ENCODE measurements at regions not wholly inside any gene's neighbourhood (a gene's known extent, or its start where the extent isn't known, plus 50 kb on each side); places are given as distances from the start of the nearest gene placed in this dataset.

DNA sequence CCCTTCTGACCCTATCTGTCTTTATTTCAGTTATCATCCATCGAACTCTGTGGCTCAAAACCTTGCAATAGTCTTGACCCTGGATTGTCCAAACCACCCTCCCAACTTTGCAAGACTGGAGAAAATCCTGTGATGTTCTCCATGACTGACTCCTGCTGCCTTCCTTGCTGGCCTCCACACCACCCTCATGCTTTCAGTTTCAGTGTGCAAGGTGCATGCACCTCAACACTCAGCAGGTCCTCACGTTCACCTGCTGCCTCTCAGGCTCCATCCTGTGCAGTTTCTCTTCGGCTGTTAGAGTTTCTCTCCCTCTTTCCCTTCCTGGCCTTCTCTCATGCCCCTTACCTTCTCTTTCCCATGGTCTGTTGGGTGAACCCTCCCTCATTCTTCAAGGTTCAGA lies 59.4 kb upstream of the ASIC2 start:
- DNase-seq = no peak

- DNase-seq = no peak
Measured at GRCh38 chr17:33356266-33356665, 63.2 kb upstream of the ASIC2 start.

- DNase-seq = no peak
Measured at GRCh38 chr17:33363475-33363874, 70.4 kb upstream of the ASIC2 start.

DNA sequence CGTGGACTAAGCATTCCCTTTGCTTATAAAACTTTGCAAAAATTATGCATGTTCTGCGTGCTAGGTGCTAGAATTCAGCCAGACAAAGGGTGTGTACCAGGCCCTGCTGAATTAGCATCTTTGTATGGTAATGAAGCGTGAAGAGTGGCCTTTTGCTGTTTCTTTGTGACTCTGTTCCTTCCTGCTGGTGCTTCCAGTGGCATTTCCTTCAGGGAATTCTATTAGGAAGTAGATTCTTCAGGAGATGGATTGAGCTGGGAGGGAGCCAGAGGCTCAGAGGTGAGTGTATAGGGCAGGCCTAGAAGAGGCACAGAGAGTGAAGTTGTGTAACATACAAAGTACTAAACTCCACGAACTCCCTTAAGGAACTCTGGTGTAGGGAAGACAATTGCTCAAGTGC lies 73.9 kb upstream of the ASIC2 start:
- DNase-seq = no peak

DNA sequence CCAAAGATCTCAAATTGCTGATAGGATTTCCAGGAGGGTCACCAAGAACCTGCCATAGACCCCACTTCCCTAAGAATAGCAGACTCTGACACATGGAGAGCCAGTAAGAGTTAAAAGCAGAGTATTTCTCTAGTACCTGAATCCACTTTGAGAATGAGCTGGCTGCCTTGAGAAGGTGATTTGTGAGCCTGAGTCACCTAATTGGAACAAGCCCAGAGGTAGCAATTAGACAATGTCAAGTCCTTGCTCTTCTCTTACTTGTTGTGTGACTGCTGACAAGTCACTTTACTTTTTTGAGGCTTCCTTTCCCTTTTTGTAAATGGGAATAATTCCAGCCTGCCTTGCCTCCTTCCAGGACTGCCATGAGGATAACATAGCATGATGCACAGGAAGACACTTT lies 76.1 kb upstream of the ASIC2 start:
- no peak for DNase-seq

- no peak for DNase-seq
Measured at GRCh38 chr17:33369876-33370275, 76.8 kb upstream of the ASIC2 start.

GRCh38 chr17:33370401-33370800 lies 77.3 kb upstream of the ASIC2 start:
- DNase-seq = no peak

GRCh38 chr17:33371377-33371776 lies 78.3 kb upstream of the ASIC2 start:
- DNase-seq = no peak

DNA sequence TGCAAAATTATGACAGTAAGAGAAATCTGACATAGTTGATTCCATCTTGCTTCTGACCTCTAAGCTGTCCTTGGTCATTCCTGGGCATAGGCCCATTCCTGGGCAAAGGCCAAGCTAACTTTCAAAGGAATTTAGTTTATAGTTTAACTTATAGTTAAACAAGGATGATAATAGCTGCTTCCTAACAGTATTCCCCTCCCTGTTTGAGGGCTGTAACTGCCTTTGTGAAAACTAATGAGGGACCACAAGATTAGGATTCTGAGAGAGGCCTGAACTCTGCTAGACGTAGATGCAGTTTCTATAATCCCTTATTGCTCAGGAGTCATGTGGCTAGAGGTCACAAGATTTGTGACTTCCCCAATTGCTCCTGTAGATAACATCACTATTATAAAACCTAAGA lies 80.2 kb upstream of the ASIC2 start:
- no peak for DNase-seq

GRCh38 chr17:33375103-33375502 lies 82.0 kb upstream of the ASIC2 start:
- DNase-seq = no peak

GRCh38 chr17:33375783-33376182 lies 82.7 kb upstream of the ASIC2 start:
- DNase-seq = no peak

DNA sequence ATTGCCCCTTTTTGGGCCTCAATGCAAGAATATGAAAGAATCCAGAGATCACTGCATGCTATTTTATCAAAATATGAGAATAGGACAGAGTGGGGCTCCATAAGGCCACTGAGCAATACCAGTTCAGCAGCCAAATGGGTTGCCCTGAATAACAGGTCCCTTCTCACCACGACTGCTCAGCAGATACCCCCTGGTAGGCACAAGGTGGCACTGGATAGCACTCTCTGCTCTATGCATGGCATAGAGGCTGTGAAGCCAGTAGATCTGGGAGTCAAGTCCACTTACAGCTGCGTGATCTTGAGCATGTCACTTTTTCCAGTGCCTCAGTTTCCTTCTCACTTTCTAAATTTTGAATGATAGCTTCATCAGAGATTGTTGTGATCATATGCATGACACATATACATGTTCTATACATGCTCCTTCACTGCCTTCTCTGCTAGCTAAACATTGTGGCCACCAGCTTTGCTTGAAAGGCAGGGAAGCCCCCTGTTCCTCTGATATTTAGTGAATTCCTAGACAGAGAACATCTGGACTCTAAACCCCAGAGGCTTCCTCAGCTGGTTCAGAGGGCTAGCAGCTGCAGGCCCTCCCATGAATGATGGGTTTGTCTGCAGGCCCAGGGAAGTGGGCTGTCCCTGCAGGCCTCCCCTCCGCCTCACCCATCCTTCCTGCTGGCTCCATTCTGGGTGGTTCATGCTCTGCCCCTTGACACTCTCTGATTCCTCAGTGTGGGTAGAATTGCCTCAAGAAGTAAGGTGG lies 84.9 kb upstream of the ASIC2 start:
- DNase-seq = no peak

DNA sequence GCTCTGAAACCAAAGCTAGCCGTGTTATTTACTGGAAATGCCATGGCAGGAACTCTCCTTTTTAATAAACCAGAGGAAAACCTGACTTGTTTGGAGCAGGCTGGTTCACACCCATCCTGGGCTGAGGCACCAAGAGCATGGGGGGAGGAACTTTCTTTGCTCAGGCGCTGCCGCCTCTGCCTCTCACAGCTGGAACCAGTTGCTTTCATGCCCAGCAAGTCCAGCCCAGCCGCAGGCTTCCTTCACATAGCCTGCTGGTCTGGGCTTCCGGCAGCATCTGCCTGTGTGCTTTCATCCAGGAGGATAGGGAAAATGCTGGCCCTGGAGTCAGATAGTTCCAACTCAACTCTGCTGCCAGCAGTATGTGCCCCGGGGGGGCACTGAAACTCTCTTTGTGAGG lies 88.1 kb upstream of the ASIC2 start:
- DNase-seq = no peak

DNA sequence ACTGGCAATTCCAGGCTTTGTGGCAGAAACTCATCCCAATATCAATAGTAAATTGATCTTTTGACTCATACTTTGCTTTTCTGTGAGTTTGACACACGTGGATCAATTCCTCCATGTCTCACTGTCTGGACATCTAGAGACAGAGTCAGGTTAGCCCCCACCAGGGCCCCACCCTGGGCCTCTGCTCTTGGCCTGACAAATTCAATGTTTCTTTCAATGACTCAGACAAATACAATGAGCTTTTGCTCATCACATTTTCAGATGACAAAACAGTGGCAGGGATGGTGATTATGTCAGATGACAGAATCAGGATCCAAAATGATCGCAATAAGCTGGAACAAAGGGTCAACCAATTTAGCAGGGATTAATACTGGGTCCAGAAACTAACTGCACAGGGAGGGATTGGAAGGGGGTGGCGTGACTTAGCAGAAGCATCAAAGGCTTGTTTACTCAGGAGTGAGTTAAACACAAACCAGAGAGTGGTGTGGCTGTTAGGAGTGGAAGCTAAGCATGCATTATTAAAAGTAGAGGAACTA lies 90.5 kb upstream of the ASIC2 start:
- no peak for DNase-seq

DNA sequence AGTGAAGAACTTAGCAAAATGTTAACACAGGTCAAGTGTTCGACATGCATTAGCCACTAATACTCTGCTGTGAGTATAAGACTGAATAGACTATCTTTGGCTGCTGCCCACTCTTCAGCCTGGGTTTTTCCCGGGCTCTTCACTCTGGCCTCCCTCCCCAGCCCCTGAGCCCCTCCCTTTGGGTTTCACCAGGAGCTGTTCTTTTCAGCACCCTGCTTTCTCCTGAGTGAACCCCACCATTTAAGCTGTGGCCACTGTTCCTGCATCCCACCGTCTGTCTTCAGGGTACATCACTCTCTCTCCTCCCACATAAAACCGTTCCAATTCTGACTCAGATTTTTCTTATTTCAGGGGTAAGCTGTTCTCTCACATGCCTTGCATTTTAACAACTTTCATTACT lies 92.0 kb upstream of the ASIC2 start:
- DNase-seq = no peak

- no peak for DNase-seq
Measured at GRCh38 chr17:33385713-33386112, 92.6 kb upstream of the ASIC2 start.

DNA sequence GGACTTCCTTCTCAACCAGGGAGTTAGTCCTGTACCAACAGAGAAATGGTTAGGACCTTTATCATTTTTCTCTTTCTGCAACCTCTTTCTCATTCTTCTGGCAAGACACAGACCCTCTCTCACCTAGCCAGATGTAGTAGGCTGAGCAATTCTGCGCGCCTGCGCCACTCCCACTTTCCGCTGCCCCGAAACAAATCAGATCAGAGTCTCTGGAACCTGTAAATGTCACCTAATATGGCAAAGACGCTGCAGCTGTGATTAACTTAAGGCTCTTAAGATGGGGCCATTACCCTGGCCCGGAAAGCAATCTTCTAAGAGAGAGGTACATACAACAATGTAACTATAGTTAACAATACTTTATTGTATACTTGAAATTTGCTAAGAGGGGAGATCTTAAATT lies 94.3 kb upstream of the ASIC2 start:
- DNase-seq = no peak

- DNase-seq = no peak
Measured at GRCh38 chr17:33389504-33390135, 96.5 kb upstream of the ASIC2 start.

DNA sequence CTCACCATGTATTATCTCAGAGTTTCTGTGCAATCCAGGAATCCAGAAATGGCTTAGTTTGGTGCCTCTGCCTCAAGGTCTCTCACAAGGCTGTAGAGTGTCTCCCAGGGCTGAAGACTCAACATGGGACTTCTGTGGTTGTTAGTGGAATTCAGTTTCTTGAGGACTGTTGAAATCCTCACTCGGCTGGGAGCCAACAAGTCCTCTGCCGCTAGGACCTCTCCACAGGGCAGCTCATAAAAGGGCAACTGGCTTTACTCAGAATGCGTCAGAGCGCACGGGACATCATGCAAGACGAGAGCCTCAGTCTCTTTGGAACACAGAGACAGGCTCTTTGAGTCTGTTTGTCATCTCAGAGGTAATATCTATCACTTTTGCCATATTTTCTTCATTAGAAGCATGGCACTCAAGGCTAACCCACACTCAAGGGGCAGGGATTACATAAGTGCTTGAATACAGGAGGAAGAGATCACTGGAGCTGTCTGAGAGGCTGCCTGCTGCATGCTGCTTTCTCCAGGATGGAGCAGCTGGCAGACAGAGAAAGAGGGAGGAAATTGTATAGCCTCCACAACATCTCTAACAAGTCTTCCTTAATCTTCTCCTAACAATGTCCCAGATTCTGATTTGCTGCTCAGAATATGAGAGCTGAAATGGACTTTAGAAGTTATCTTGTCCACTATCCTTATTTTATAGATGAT lies 97.5 kb upstream of the ASIC2 start:
- no peak for DNase-seq

DNA sequence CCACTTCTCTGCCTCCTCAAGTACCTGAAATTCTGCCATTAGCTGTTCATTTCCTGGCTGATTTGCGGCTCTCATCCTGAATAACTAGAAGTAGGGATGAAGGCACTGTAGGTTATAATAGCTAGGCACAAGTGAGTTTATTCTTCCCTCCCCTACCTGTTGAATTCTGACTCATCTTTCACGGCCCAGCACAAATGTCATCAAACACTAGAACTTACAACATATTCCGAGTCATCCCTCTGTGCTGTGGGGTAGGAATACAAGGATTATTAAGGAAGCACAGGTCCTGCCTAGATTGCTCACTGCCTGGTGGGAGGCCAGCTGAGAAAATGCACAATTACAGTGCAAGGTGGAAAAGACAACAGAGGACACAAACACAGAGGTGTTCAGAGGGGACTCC lies 103.7 kb upstream of the ASIC2 start:
- DNase-seq = no peak

DNA sequence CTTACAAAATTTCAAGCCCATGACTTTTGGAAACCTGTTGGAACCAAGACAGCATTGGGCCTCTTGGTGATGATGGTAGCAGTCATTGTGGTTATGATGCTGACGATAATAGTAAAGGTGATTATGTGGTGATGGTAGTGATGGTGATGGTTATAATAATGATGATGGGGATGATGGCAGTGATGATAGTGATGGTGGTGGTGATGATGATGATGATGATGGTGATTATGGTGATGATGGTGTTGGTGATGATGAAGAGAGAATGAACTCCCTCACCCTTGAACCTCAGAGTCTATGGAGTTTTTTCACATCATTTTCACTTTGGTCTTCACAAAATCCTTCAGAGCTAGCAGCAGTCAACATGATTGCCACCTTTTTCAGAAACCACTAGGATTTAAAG lies 105.3 kb upstream of the ASIC2 start:
- DNase-seq = no peak

DNA sequence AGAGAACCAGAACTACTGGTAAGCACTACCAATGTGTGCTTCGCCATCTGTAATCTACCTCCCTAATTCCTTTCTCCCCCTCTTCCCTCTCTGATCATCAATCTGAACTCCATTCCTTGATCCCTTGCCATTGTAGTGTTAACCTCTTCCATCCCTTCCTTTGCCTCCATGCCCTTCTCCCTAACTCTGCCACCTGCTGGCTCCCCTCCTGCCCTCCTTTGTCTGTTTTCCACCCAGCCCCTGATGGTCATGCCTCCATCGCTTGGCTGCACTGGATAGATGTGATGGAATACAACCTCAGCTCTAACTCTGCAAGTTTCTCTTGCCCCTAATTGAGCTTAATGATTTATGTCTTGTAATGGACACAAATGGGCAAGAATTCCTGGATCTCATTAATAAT lies 108.2 kb upstream of the ASIC2 start:
- DNase-seq = no peak

GRCh38 chr17:33403194-33403593 lies 110.1 kb upstream of the ASIC2 start:
- no peak for DNase-seq

All from activated CD4-positive, alpha-beta T cell treated with anti-CD3 and anti-CD28 coated beads, Interleukin-2, amount 50 U/mL, for 4 hours (primary cell).